HG02678 (cell line): ENCODE measurements at regions not wholly inside any gene's neighbourhood (a gene's known extent, or its start where the extent isn't known, plus 50 kb on each side); places are given as distances from the start of the nearest gene placed in this dataset.
"Not testable (repeated sequence)": the region's sequence is repeated elsewhere in the genome, so short reads cannot be mapped to it uniquely, and the experiment has no call there.

Experiments
- ATAC-seq: cut with Tn5 transposase; IDR thresholded peaks from one replicate; pipeline ENCODE4 v1.9.1; 2021; ENCODE audit warnings: mild to moderate bottlenecking, moderate library complexity; ENCODE audit not compliant: unreplicated experiment

DNA sequence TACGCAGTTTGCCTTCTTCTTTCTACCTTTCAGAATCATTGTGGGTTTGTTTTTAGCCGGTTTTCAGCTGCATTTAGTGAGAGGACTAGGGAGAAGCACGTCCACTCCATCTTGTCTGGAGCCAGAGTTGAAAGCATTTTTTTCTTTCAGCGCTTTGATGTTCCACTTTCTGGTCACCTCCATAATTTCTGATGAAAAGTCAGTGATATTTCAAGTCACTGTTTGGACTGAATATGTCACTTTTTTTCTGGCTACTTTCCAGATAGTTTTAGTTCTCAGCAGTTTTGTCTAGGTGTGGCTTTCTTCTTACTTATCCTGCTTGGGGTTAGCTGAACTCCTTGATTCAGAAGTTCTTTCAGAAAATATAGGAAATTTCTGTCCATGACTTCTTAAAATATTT lies 123.9 kb upstream of the IER5L start:
- ATAC-seq: no peak

DNA sequence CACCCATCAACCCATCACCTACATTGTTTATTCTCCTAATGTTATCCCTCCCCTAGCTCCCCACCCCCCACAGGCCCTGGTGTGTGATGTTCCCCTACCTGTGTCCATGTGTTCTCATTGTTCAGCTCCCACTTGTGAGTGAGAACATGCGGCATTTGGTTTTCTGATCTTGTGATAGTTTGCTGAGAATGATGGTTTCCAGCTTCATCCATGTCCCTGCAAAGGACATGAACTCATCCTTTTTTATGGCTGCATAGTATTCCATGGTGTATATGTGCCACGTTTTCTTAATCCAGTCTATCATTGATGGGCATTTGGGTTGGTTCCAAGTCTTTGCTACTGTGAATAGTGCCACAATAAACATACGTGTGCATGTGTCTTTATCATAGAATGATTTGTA lies 118.1 kb upstream of the IER5L start:
- ATAC-seq: not testable (repeated sequence)

DNA sequence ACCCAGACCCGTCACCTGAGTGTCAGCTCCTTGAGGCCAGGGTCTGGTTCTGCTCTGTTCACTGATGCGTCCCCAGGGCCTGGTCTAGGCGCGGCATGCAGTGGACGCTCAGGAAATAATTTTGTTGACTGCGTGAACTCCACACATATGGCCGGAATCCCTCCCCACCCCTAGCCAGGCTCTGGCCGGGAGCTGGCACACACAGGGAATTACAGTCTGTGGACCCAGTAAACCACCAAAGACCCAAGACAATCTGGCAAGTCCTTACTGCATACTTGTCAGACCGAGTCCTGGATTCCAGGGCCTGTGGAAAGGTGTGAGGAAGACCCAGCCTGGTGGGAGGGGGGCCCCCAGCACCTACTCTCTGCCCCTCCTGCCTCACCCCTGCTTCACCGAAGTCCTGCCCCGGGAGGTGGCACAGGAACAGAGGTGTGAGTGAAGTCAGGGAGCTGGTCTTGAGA lies 113.0 kb upstream of the IER5L start:
- ATAC-seq: no peak

DNA sequence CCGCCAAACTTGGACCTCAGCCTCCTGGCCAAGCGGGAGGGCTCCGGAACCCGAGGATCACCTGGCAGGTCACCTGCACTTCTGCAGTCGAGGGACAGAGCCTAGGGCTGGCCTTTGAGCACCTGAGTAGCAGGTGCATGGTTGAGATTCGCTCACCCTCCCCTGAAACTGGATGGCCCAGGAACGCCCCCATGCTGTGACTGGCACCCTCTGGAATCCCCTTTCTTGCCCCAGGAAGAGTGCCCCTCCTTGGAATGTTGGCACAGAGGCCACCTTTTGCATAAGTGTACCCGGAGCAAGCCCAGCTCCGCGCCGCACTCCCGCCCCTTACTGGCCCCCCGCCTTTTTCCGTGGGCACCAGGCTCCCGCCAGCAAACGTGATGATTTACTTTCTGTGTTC lies 112.5 kb upstream of the IER5L start:
- ATAC-seq: no peak

DNA sequence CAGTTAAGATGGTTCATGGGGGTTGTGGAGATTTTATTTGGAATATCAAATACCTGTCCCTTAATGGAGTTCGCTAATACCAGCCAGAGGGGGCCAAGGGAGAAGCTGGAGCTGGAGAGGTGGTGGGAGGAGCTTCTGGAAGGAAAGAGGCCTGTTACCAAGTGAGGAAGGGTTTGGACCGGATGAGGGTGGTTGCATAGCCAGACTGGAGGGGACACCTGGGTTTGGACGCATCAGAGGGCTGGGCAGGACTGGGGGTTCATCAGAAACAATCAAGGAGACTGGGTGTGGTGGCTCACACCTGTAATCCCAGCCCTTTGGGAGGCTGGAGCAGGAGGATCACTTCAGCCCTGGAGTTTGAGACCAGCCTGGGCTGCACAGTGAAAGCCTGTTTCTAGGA lies 111.8 kb upstream of the IER5L start:
- no peak for ATAC-seq

DNA sequence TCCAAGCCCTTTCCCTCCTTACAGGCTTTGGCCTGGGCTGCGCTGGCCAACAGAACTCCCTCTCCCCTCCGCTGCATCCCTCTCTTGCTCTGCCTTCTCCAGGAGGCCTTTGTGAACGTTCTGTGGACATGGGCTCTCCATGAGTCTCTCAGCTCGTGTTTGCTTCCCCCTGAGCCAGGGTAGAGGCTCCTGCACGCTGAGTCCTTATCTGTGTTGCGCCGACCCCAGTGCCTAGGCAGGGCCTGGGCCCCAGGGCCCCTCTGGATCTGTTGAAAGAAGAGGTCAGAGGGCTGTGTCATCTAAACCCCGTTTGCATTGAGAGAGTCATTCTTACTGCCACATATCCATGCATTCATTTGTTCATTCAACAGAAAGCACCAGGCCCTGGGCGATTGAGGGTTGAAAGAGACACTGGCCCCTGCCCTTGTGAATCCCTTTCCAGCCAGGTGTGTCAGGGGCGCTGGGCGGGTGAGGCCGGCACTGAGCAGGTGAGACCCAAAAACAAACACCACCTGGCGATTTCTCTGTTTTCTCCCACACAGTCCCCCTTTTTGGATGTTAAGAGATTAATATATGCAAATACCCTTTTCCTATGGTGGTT lies 111.2 kb upstream of the IER5L start:
- no peak for ATAC-seq

DNA sequence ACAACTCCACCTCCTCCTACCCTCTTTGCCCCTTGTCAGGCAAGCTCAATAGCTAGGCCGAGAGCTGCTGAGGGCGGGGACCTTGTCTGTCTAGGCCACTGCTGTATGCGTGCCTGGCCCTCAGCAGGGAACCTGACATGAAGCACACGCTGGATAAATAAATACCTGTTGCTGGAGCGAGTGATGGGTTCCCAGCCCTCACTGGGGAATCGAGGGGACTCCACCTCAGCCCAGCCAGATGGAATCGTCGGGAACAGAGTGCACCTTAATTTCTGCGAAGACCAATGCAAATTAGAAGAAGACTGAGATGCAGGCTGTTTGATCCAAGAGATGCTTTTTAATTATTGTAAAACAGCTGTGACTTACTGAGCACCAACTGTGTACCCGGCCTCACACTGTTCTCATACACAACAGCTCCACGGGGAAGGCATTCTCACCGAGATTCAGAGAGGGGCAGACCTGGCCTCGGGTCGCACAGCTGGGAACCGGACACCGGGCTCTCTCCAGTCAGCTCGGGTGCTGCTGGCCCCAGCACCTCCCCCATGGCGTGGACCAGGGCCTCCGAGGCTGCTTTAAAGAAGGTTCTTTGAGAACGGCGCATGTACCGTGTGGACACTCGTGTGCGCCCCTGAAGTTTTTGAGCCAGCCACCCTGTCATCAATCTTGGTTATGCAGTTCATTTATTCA lies 109.7 kb upstream of the IER5L start:
- ATAC-seq: no peak

DNA sequence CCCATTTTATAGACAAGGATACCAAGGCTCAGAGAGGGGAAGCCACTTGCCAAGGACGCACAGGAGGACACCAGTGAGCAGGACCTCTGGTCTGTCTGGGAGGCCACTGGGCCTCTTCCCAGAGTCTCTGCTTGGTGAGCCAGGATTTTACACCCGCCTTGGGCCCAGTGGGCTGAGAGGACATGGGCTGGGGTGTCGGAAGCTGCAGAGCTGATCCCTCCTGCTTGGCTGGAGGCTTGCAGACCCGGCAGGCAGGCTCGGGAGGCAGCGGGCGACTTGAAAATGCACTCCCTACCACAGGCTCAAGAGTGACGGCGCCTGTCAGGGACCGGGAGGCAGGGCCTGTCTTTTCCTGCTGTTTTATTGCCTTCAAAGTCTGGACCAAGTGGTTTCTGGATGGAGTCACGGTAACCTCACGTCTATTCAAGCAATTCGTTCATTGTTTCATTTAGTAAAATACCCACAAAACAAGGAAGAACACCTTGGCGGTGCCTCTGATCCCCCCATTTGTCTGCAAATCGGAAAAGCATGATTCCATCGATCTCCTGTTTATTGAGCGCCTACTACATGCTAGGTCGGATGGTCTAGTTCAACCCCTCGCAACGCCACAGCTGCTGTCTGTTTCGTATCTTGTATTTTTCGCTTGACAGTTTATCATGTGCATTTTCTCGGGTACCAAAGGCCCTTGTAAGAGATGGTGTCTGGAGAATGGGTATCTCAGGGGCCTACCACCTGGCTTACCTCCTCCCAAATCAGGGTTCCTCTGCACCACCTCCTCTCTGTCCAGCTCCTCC lies 108.1 kb upstream of the IER5L start:
- ATAC-seq: no peak

DNA sequence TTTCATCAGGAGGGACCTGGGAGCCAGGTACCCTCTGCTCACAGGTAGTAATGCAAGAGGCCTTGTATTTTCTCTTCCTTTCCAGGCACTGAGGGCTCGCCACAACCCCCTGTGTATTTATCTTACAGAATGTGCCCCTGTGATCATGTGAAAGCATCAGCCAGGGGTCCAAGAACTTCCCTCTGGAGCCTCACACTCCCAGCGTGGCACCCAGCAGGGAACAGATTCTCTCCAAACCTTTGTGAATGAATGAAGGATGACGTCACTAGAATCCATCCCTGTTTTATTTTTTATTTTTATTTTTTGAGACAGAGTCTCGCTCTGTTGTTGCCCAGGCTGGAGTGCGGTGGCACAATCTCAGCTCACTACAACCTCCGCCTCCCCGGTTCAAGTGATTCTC lies 107.3 kb upstream of the IER5L start:
- ATAC-seq: no peak

DNA sequence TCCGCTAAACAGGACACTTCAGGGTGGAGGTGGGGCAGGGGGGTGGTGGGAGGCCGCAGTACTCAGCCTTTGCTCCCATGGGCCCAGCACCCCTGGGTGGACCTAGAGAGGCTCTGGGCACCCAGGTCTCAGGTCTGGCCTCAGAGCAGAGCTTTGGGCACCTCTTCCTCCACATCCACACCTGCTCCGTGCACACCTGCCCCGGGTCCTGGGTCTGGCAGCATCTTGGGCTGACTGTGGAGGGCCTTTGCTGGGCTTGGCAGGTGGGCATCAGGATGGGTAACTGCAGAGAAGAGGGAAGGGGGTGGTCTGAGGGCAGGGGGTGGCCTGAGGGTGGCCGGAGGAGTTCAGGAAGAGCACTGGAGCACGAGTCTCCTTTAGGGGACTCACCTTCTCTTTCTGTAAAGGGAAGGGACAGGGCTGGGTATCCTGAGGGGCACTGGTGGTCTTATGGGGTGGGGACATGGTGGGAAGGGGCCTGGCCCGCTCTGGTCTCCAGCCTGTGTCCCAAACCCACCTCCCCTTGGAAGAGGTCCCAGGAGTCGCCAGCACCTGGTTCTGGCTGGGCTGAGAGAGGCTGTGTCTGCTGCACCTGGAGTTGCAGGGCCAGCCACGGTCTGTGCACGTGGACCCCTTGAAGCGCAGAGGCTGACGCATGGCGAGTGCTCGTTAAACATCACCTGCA lies 106.7 kb upstream of the IER5L start:
- no peak for ATAC-seq

DNA sequence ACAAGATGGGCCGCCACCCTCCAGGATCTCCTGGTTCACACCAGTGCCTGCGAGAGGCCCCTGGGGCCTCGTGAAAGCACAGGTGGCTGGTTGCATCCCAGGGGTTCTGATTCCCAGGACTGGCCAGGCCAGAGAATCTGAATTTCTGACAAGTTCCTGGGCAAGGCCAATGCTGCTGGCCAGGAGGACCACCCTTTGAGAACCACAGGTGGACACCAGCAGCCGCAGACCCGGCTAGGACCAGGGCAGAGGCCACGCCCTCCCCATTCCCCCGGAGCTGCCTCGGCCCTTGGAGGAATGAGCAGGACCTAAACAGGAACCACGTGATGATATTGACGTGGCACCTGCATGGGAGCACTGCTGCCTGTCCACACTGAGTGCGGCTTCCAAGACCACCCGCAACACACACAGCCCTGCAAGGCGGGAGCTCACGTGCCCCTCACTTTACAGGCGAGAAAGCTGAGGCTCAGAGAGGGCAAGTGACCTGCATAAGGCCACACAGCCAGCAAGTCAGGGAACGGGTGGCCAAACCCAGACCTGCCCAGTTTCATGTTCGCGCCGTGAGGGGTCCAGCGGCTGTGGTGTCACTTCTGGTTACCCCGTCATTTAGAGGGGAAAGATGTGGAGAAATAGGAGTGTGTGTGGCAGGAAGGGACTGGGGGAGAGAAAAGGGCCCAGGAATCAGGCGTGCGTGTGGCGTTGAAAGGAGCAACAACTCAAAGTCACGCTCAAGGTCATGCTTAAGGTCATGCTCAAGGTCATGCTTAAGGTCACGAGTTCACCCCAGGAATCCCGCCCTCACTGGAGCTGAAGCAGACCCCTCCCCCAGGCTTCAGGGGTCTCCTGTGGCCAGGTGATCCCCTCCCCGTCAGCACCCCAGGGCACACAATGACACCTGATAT lies 105.9 kb upstream of the IER5L start:
- ATAC-seq: no peak

DNA sequence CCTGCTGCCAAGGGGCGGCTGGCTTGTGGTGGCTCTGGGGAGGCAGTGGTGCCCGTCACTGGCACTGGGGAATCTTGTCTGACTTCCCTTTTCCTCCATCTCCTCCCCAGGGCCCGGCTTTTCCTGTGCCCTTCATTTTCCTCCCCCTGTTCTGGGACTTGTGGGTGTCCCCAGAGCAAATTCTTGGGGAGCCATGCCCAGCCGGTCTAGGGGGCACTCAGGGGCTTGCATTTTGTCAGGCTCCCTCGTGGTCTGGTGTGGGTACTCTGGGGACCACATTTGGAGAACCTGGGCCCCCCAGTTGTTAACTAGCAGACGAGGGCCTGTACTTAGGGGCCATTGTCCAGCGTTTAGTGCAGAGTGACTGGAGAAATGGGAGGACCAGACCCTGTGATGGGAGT lies 105.2 kb upstream of the IER5L start:
- no peak for ATAC-seq

DNA sequence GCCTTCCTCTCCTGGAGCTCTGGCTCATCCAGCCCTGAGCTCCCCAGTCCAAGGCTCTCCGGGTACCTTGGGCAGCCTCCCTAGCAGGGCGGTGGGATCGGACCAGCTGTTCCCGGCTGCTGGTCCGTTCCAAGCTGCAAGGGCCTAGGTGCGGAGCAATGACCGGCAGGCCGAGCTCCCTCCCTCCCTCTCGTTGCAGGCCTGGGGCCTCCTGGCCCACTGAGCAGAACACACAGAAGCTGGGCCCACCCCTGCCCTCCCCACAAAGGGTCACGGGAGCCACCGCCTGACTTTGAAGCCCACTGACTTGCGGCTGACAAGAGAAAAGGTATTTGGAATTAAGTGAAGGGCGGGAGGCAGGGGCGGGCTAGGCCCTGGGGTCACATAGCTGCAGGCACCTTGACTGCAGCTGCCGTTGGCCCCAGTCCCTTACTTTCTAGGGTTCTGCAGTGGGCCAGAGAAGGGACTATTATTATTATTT lies 104.7 kb upstream of the IER5L start:
- ATAC-seq: no peak

DNA sequence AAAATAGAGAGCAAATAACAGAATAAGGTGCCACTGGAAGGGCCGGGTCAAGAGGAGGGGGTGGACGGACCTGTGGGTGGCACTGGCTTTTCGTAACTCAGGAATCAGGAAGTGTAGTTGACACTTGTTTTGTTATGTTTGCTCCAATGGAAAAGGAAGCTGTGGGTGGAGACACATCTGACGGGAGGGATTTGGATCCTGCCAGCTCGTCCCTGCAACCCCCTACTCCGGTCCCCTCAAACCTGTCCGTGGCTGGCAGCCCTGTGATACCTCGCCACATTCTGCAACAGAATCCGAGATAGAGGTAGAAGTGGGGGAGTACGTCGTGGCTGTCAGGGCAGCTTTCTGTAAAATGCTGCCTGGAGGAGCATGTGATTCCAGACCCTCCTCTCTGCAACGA lies 104.2 kb upstream of the IER5L start:
- no peak for ATAC-seq

DNA sequence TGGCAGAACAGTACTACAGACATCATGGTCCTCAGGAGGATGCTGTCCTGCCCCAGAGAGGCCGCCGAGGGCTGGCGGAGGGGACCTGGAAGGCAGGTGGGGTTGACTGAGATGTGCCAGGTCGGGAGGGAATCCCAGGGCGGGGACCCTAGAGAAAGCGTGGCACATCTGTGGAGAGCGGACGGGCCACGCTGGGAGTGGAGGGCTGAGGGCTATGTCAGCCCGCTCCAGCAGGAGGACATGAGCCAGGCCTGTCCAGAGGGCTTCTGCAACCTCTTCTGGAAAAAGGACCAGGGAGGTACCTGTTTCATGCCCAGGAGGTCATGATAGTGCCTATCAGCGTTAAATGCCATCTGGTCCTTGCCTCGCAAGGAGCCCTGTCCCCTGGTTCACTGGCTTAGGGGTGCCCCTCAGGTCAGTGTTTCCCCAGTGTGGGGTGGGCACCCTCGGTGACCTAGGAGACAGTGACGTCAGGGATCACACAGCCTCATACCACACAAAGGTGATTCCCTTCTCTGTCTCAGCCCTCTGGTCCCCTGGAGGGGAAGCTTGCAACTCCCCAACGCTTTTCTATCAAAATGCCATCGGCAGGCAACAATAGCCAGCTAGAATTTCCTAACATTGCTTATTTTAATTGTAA lies 103.6 kb upstream of the IER5L start:
- no peak for ATAC-seq

DNA sequence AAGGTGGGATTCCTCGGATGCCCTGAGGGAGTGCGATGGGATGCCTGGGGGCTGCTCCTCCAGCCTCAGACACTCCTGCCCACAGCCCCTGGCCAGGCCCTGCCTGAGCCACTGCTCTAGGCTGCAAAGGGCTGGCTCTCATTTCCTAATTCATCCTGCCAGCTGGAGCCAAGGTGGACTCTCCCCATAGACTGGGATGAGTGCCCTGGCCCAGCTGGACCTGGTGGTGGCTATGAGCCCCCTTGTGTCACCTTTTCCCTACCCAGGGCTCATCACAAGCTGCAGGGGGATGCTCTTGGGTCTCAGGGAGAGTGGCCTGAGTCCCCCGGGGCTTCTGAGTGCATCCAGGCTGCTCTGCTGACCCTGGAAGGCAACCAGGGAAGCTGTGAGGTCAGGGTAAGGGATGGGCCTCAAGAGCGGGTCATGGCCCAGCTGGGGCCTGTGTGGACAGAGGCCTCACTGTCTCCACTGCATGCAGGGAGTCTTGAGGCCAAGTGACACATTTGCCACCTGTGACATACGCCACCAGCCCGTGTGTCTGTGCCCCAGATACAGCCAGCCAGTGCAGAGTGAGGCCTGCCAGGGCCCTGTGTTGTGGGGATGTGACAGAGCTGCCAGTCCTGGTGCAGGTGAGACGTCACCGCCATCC lies 102.7 kb upstream of the IER5L start:
- no peak for ATAC-seq

DNA sequence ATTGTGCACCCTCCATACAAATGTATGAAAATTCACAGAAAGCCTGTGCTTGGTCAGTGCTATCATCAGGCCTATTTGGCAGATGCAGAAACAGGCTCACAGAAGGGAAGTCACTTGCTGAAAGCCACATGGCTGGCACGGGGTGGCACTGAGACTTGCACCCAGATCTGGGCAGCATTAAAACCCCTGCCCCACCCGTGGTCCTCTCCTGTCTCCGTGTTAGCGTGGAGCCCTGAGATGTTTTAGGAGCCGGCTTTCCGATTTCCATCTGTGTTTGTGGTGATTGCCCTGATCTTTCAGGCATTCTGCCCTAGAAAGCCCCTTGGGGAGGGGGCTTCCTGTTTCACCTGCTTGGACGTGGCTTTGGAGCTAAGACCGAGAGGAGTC lies 102.2 kb upstream of the IER5L start:
- ATAC-seq: no peak

DNA sequence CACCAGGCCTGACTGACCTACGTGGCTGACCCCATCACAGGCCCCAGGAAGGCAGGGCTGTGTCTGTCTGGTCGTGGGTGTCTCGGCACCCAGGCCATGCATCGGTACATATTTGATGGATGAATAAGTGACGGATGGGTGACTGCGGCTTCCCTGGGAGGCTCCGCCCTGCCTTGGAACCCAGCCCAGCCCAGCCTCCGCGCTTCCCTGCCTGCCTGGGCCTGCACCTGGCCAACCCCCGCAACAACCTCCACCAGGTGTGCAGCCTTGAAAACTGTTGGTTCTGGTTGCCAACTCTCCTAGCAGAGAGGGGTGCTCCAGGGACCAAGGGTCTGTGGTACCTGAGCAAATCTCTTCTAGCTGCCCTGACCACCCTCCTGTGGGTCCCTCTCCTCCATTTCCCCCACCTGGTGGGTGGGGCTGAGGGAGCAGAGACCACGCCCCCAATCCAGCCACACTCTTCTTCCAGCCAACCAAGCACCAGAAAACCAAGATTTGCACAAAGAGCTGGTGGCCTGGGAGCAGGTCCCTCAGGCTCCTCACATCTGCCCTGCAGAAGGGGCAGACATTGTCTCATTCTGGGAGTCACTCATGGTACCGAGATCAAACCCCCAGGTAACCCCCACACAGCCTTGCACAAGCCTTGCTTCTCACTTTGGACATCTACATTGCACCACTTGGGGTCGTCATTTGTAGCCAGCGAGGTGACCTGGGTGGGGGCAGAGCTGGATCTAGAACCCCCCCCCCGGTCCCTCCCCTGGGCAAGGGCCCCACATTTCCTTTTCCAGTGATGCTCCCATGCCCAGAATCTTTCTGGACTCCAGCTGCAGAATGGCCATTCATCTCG lies 100.6 kb upstream of the IER5L start:
- no peak for ATAC-seq
